ENCODE measurements at regions not wholly inside any gene's neighbourhood (a gene's known extent, or its start where the extent isn't known, plus 50 kb on each side); places are given as distances from the start of the nearest gene placed in this dataset.

GRCh38 chr2:128787616-128788015 lies 468.9 kb upstream of the HS6ST1 start:
- no peak overlapping the region for H3K4me3 ChIP-seq (replicated peaks in 1 of 2; ENCODE audit: low read depth in 2 of 2, low read length in 2 of 2)
- no peak for DNase-seq (ENCODE audit: low read depth in 2 of 2)
- TF ChIP-seq CTCF (IDR thresholded peaks at IDR 0.05; ENCODE audit: low read depth, low read length) = no peak

- no peak for TF ChIP-seq CTCF (IDR thresholded peaks at IDR 0.05; ENCODE audit: low read depth, low read length)
- no peak for DNase-seq (ENCODE audit: low read depth in 2 of 2)
Measured at GRCh38 chr2:128788636-128789220, 470.1 kb upstream of the HS6ST1 start.

GRCh38 chr2:128789221-128789620 lies 470.6 kb upstream of the HS6ST1 start:
- TF ChIP-seq CTCF (IDR thresholded peaks at IDR 0.05; ENCODE audit: low read depth, low read length) = no peak
- no peak overlapping the region for H3K4me3 ChIP-seq (replicated peaks in 1 of 2; ENCODE audit: low read depth in 2 of 2, low read length in 2 of 2)
- no peak for DNase-seq (ENCODE audit: low read depth in 2 of 2)

More at GRCh38 chr2:128788636-128789220, 470.1 kb upstream of the HS6ST1 start:
- no peak overlapping the region for H3K4me3 ChIP-seq (replicated peaks in 1 of 2; ENCODE audit: low read depth in 2 of 2, low read length in 2 of 2)

GRCh38 chr2:128789776-128790455 lies 471.2 kb upstream of the HS6ST1 start:
- no peak for TF ChIP-seq CTCF (IDR thresholded peaks at IDR 0.05; ENCODE audit: low read depth, low read length)
- DNase-seq (ENCODE audit: low read depth in 2 of 2) = no peak
- H3K4me3 ChIP-seq (replicated peaks in 1 of 2; ENCODE audit: low read depth in 2 of 2, low read length in 2 of 2) = no peak overlapping the region

GRCh38 chr2:128790541-128791001 lies 471.9 kb upstream of the HS6ST1 start:
- no peak for TF ChIP-seq CTCF (IDR thresholded peaks at IDR 0.05; ENCODE audit: low read depth, low read length)
- DNase-seq (ENCODE audit: low read depth in 2 of 2) = no peak
- H3K4me3 ChIP-seq (replicated peaks in 1 of 2; ENCODE audit: low read depth in 2 of 2, low read length in 2 of 2) = no peak overlapping the region

GRCh38 chr2:128791120-128791984 lies 472.7 kb upstream of the HS6ST1 start:
- no peak for TF ChIP-seq CTCF (IDR thresholded peaks at IDR 0.05; ENCODE audit: low read depth, low read length)
- H3K4me3 ChIP-seq (replicated peaks in 1 of 2; ENCODE audit: low read depth in 2 of 2, low read length in 2 of 2) = no peak overlapping the region
- no peak for DNase-seq (ENCODE audit: low read depth in 2 of 2)
